Endothelial cell of umbilical vein (primary cell): ENCODE measurements at regions not wholly inside any gene's neighbourhood (a gene's known extent, or its start where the extent isn't known, plus 50 kb on each side); places are given as distances from the start of the nearest gene placed in this dataset.

Source experiments
- BruUV-seq: library from RNA; stranded (reverse); fragments of 400-500 nt; replicated peaks from 2 replicates; lab custom pipeline; 2021; lab: Mats Ljungman, UMichigan
- CTCF ChIA-PET: fragments of 300-600, 350-600 bp; sonication (Branson Sonifier 250); formaldehyde crosslinking; loops from one replicate; lab custom pipeline; 2021; ENCODE audit warnings: antibody characterized with exemption, inconsistent platforms; lab: Charles Lee
- POLR2A ChIA-PET: fragments of 300-600, 350-600 bp; sonication (Branson Sonifier 250); formaldehyde crosslinking; loops from one replicate; lab custom pipeline; 2021; ENCODE audit warnings: antibody characterized with exemption, inconsistent platforms; lab: Charles Lee
- DNase-seq: peaks from one replicate; pipeline ENCODE4 v3.0.0-alpha.2; 2011; ENCODE audit warnings: low read depth, low spot score
- FAIRE-seq: peaks from 2 replicates; lab custom pipeline; 2011; peaks lifted over from hg19 to GRCh38; lab: Jason Lieb, UNC
- H2AFZ ChIP-seq: 2 replicates; pipeline ENCODE4 v1.6.0; 2012; ENCODE audit warnings: low read depth, low read length, control low read depth, inconsistent platforms
- H3K27ac ChIP-seq: 2 replicates; pipeline ENCODE4 v1.5.1; 2011; ENCODE audit warnings: low read depth, mild to moderate bottlenecking, control low read depth, low read length, moderate library complexity; ENCODE audit not compliant: insufficient read depth
- H3K27me3 ChIP-seq, 2 experiments: 2 replicates each; pipeline versions ENCODE4 v1.6.0 to v1.6.1; 2011; ENCODE audit warnings: low read length in 2 of 2, mixed read lengths in 1 of 2; ENCODE audit not compliant: control insufficient read depth in 2 of 2, insufficient read depth in 2 of 2
- H3K36me3 ChIP-seq, 2 experiments: 2 replicates in 1 of 2; 3 replicates in 1 of 2; pipeline ENCODE4 v1.5.1; 2011; ENCODE audit warnings: low read length in 2 of 2, mild to moderate bottlenecking in 1 of 2, moderate library complexity in 1 of 2; ENCODE audit not compliant: control insufficient read depth in 2 of 2, insufficient read depth in 2 of 2; ENCODE audit errors: extremely low read depth in 1 of 2
- H3K4me1 ChIP-seq: 3 replicates; pipeline ENCODE4 v1.5.1; 2011; ENCODE audit warnings: mild to moderate bottlenecking, low read length; ENCODE audit not compliant: control insufficient read depth, insufficient read depth; ENCODE audit errors: extremely low read depth
- H3K4me2 ChIP-seq: 2 replicates; pipeline ENCODE4 v1.6.1; 2011; ENCODE audit warnings: low read length, control low read depth, mixed read lengths; ENCODE audit not compliant: insufficient read depth
- H3K4me3 ChIP-seq, 3 experiments: fragments of 200-600 bp in 1 of 3; sonication (generic), shearing (Covaris generic) in 1 of 3; replicated peaks in 1 of 3; 2 replicates each; pipeline ENCODE4 v1.5.1; 2011 to 2016; ENCODE audit warnings: control low read depth in 3 of 3, low read length in 3 of 3, mild to moderate bottlenecking in 2 of 3, inconsistent platforms in 1 of 3, low read depth in 1 of 3, moderate library complexity in 1 of 3; ENCODE audit not compliant: insufficient read depth in 1 of 3
- H3K79me2 ChIP-seq: 2 replicates; pipeline ENCODE4 v1.6.0; 2012; ENCODE audit warnings: low read length, inconsistent platforms; ENCODE audit not compliant: control insufficient read depth, insufficient read depth
- H3K9ac ChIP-seq: replicated peaks from 2 replicates; pipeline ENCODE3; 2011; ENCODE audit warnings: low read length, control low read depth; ENCODE audit not compliant: insufficient read depth; ENCODE audit errors: extremely low read depth
- H3K9me1 ChIP-seq: replicated peaks from 3 replicates; pipeline ENCODE4 v1.6.0; 2011; ENCODE audit warnings: mild to moderate bottlenecking, low read length; ENCODE audit not compliant: control insufficient read depth, insufficient read depth; ENCODE audit errors: extremely low read depth
- H3K9me3 ChIP-seq: replicated peaks from 2 replicates; pipeline ENCODE4 v1.5.1; 2012; ENCODE audit warnings: low read length, inconsistent platforms; ENCODE audit not compliant: control insufficient read depth, insufficient read depth
- H4K20me1 ChIP-seq: replicated peaks from 2 replicates; pipeline ENCODE3; 2011; ENCODE audit warnings: mild to moderate bottlenecking, low read length; ENCODE audit not compliant: control insufficient read depth, insufficient read depth; ENCODE audit errors: extremely low read depth
- CTCF ChIP-seq, 2 donors: IDR thresholded peaks; 1 replicate in 1 of 2; 2 replicates in 1 of 2; pipeline ENCODE4 v1.5.1; 2011; ENCODE audit warnings: low read length in 2 of 2, mild to moderate bottlenecking in 2 of 2, moderate library complexity in 2 of 2, control low read depth in 1 of 2, inconsistent platforms in 1 of 2, low read depth in 1 of 2; ENCODE audit not compliant: insufficient read depth in 1 of 2; ENCODE audit errors: extremely low read depth in 1 of 2
- EZH2 ChIP-seq: IDR thresholded peaks from 2 replicates; pipeline ENCODE4 v1.6.1; 2012; ENCODE audit warnings: borderline replicate concordance, low read depth, mild to moderate bottlenecking, moderate library complexity, low read length, inconsistent platforms; ENCODE audit not compliant: severe bottlenecking
- FOS ChIP-seq: IDR thresholded peaks from 2 replicates; pipeline ENCODE4 v1.6.1; 2011; ENCODE audit warnings: mild to moderate bottlenecking, low read length, moderate library complexity, borderline replicate concordance; ENCODE audit not compliant: insufficient read depth
- GATA2 ChIP-seq: IDR thresholded peaks from 2 replicates; pipeline ENCODE4 v1.7.0; 2011; ENCODE audit warnings: low read depth, mild to moderate bottlenecking, moderate library complexity, mixed read lengths, low read length; ENCODE audit not compliant: insufficient read length, insufficient read depth
- JUN ChIP-seq: IDR thresholded peaks from 2 replicates; pipeline ENCODE4 v1.6.1; 2011; ENCODE audit warnings: borderline replicate concordance, low read depth; ENCODE audit not compliant: insufficient read length, insufficient read depth
- MAX ChIP-seq: IDR thresholded peaks from 2 replicates; pipeline ENCODE4 v1.6.1; 2011; ENCODE audit not compliant: insufficient read depth, insufficient read length
- MYC ChIP-seq: IDR thresholded peaks from one replicate; pipeline ENCODE4 v1.6.1; 2011; ENCODE audit warnings: mild to moderate bottlenecking, low read depth, low read length
- POLR2A ChIP-seq: IDR thresholded peaks from 2 replicates; pipeline ENCODE4 v1.6.1; 2012; ENCODE audit warnings: low read depth, mild to moderate bottlenecking, control low read depth, low read length
- POLR2AphosphoS5 ChIP-seq: IDR thresholded peaks from 2 replicates; pipeline ENCODE4 v1.6.1; 2012; ENCODE audit warnings: low read depth, mild to moderate bottlenecking, control low read depth, low read length, moderate library complexity; ENCODE audit not compliant: insufficient read depth
- dilution Hi-C: fragments of 300-500 bp; cut with MboI; formaldehyde crosslinking; loops from one replicate; pipeline ENCODE4 v1.15.0; 2019; ENCODE audit warnings: low sequenced_read_pairs; ENCODE audit not compliant: extremely low pct_ligation_motif_present
- intact Hi-C: fragments of 100-400 bp; cut with micrococcal nuclease; formaldehyde crosslinking; loops from one replicate; pipeline ENCODE4 v1.10.0; 2022

- Histone ChIP-seq H3K4me3 (no peak overlapping the region), H3K9me1 (no peaks in the 10 kb centered on the region), H3K79me2 (no peaks in the 10 kb centered on the region), H3K36me3 (no peaks in the 10 kb centered on the region), H3K9me3 (no peaks in the 10 kb centered on the region), H3K4me1 (no peaks in the 10 kb centered on the region), H4K20me1 (no peaks in the 10 kb centered on the region), H3K27ac (no peak overlapping the region), H3K4me2 (no peak overlapping the region), H3K27me3 (no peaks in the 10 kb centered on the region), H2AFZ (no peak overlapping the region), H3K9ac (no peak overlapping the region)
- FAIRE-seq = no peak
- no peak for TF ChIP-seq CTCF (IDR thresholded peaks at IDR 0.05; ENCODE audit: extremely low read depth in 1 of 2, insufficient read depth in 1 of 2, low read depth in 1 of 2, low read length in 2 of 2)
- no peak for DNase-seq
- ChIA-PET CTCF (no interaction called here), POLR2A (no interaction called here)
- BruUV-seq = no TSS peak
- dilution Hi-C loops (no loop called here), intact Hi-C loops (no loop called here)
Observed at GRCh38 chr7:91526404-91526803, 262.2 kb downstream of the FZD1 start.

GRCh38 chr7:91527460-91527859 lies 263.2 kb downstream of the FZD1 start:
- ChIA-PET POLR2A (no interaction called here), CTCF (no interaction called here)
- Histone ChIP-seq H3K4me2 (no peak overlapping the region), H3K9ac (no peak overlapping the region), H3K4me1 (no peaks in the 10 kb centered on the region), H3K27me3 (no peaks in the 10 kb centered on the region), H3K9me3 (no peaks in the 10 kb centered on the region), H3K9me1 (no peaks in the 10 kb centered on the region), H2AFZ (no peak overlapping the region), H3K79me2 (no peaks in the 10 kb centered on the region), H3K4me3 (no peak overlapping the region), H3K36me3 (no peaks in the 10 kb centered on the region), H4K20me1 (no peaks in the 10 kb centered on the region), H3K27ac (no peak overlapping the region)
- intact Hi-C loops (no loop called here), dilution Hi-C loops (no loop called here)
- FAIRE-seq = no peak
- no TSS peak for BruUV-seq
- DNase-seq = no peak
- TF ChIP-seq POLR2A = no peak
- TF ChIP-seq FOS = no peak
- TF ChIP-seq CTCF (IDR thresholded peaks at IDR 0.05; ENCODE audit: extremely low read depth in 1 of 2, insufficient read depth in 1 of 2, low read depth in 1 of 2, low read length in 2 of 2) = no peak
- no peak for TF ChIP-seq EZH2
- TF ChIP-seq MAX = no peak
- no peak for TF ChIP-seq POLR2AphosphoS5
- no peak for TF ChIP-seq GATA2
- TF ChIP-seq MYC = no peak
- TF ChIP-seq JUN = no peak
